HEK293 (cell line): ENCODE measurements at regions not wholly inside any gene's neighbourhood (a gene's known extent, or its start where the extent isn't known, plus 50 kb on each side); places are given as distances from the start of the nearest gene placed in this dataset.

Experiments
- CTCF ChIA-PET: fragments of 350-600 bp; formaldehyde crosslinking; extraction: SDS; loops from one replicate; lab custom pipeline; 2021; ENCODE audit warnings: antibody characterized with exemption; lab: Yijun Ruan, JAX
- POLR2A ChIA-PET: fragments of 300-600 bp; formaldehyde crosslinking; extraction: SDS; loops from one replicate; lab custom pipeline; 2020; ENCODE audit warnings: antibody characterized with exemption, inconsistent platforms; lab: Yijun Ruan, JAX
- H3K27ac ChIP-seq: fragments of 200-500 bp; sonication (Bioruptor generic); 2 replicates; pipeline ENCODE4 v1.5.1; 2014; ENCODE audit warnings: low read depth, low read length, control low read depth, inconsistent platforms; ENCODE audit errors: extremely low read depth
- H3K36me3 ChIP-seq, 2 experiments: fragments of 200-500 bp in 1 of 2; sonication (Bioruptor generic) in 1 of 2; 1 replicate in 1 of 2; 2 replicates in 1 of 2; pipeline ENCODE4 v1.5.1; 2014 to 2017; ENCODE audit warnings: inconsistent platforms in 2 of 2, low read length in 2 of 2; ENCODE audit not compliant: control insufficient read depth in 2 of 2, insufficient read depth in 1 of 2
- H3K4me1 ChIP-seq: fragments of 200-500 bp; sonication (Bioruptor generic); 2 replicates; pipeline ENCODE4 v1.5.1; 2014; ENCODE audit warnings: mild to moderate bottlenecking, low read length, inconsistent platforms; ENCODE audit not compliant: control insufficient read depth, insufficient read depth
- H3K4me3 ChIP-seq: 2 replicates; pipeline ENCODE4 v1.5.1; 2011; ENCODE audit warnings: low read depth, mild to moderate bottlenecking, control low read depth, low read length, moderate library complexity
- H3K9me3 ChIP-seq: fragments of 200-500 bp; sonication (Bioruptor generic); 2 replicates; pipeline ENCODE4 v1.5.1; 2014; ENCODE audit warnings: low read depth, low read length, inconsistent platforms; ENCODE audit not compliant: control insufficient read depth, insufficient read depth
- HOXA7 ChIP-seq: sonication (generic); formaldehyde crosslinking; IDR thresholded peaks from 2 replicates; pipeline ENCODE4 v1.8.1; 2022; ENCODE audit warnings: missing genetic modification reagents, borderline replicate concordance
- HOXC10 ChIP-seq: sonication (generic); formaldehyde crosslinking; IDR thresholded peaks from 2 replicates; pipeline ENCODE4 v1.8.1; 2023; ENCODE audit warnings: mild to moderate bottlenecking, missing genetic modification reagents
- RBAK ChIP-seq: fragments of 450-650 bp; formaldehyde crosslinking; IDR thresholded peaks from 2 replicates; pipeline ENCODE4 v1.5.1; 2016; ENCODE audit warnings: missing biosample characterization, missing genetic modification characterization
- REST ChIP-seq: fragments of 450-650 bp; formaldehyde crosslinking; IDR thresholded peaks from 2 replicates; pipeline ENCODE4 v1.5.1; 2016; ENCODE audit warnings: missing biosample characterization, missing genetic modification characterization
- TSHZ1 ChIP-seq: fragments of 450-650 bp; formaldehyde crosslinking; IDR thresholded peaks from 2 replicates; pipeline ENCODE4 v1.5.1; 2016; ENCODE audit warnings: missing biosample characterization, missing genetic modification characterization, borderline replicate concordance
- ZFHX2 ChIP-seq: fragments of 450-650 bp; formaldehyde crosslinking; conservative IDR thresholded peaks from 2 replicates; pipeline ENCODE4 v1.5.1; 2016; ENCODE audit warnings: missing biosample characterization, missing genetic modification characterization
- ZFP3 ChIP-seq: fragments of 450-650 bp; formaldehyde crosslinking; IDR thresholded peaks from 2 replicates; pipeline ENCODE4 v1.5.1; 2016; ENCODE audit warnings: low read depth, missing biosample characterization, missing genetic modification characterization
- ZNF132 ChIP-seq: fragments of 450-650 bp; formaldehyde crosslinking; IDR thresholded peaks from 2 replicates; pipeline ENCODE4 v1.5.1; 2017; ENCODE audit warnings: missing biosample characterization, missing genetic modification characterization, borderline replicate concordance
- ZNF214 ChIP-seq: fragments of 450-650 bp; formaldehyde crosslinking; IDR thresholded peaks from 2 replicates; pipeline ENCODE4 v1.5.1; 2017; ENCODE audit warnings: missing biosample characterization, mild to moderate bottlenecking, missing genetic modification characterization, borderline replicate concordance
- ZNF362 ChIP-seq: fragments of 450-650 bp; formaldehyde crosslinking; IDR thresholded peaks from 2 replicates; pipeline ENCODE4 v1.5.1; 2016; ENCODE audit warnings: missing biosample characterization, missing genetic modification characterization
- ZNF501 ChIP-seq: fragments of 450-650 bp; formaldehyde crosslinking; IDR thresholded peaks from 2 replicates; pipeline ENCODE4 v1.5.1; 2016; ENCODE audit warnings: missing biosample characterization, missing genetic modification characterization
- ZNF529 ChIP-seq: fragments of 450-650 bp; formaldehyde crosslinking; IDR thresholded peaks from 2 replicates; pipeline ENCODE4 v1.5.1; 2017; ENCODE audit warnings: missing genetic modification characterization, missing biosample characterization; ENCODE audit not compliant: insufficient replicate concordance
- ZNF629 ChIP-seq: fragments of 450-650 bp; formaldehyde crosslinking; IDR thresholded peaks from 2 replicates; pipeline ENCODE4 v1.5.1; 2017; ENCODE audit warnings: missing biosample characterization, missing genetic modification characterization
- ZNF645 ChIP-seq: fragments of 450-650 bp; formaldehyde crosslinking; IDR thresholded peaks from 2 replicates; pipeline ENCODE4; 2016; ENCODE audit warnings: missing biosample characterization, missing genetic modification characterization
- ZNF701 ChIP-seq: fragments of 450-650 bp; formaldehyde crosslinking; IDR thresholded peaks from 2 replicates; pipeline ENCODE4 v1.5.1; 2016; ENCODE audit warnings: missing biosample characterization, missing genetic modification characterization
- ZNF704 ChIP-seq: fragments of 450-650 bp; formaldehyde crosslinking; IDR thresholded peaks from 2 replicates; pipeline ENCODE4 v1.5.1; 2016; ENCODE audit warnings: missing biosample characterization, missing genetic modification characterization
- ZNF707 ChIP-seq: fragments of 450-650 bp; formaldehyde crosslinking; IDR thresholded peaks from 2 replicates; pipeline ENCODE4 v1.5.1; 2016; ENCODE audit warnings: missing biosample characterization, missing genetic modification characterization
- ZSCAN23 ChIP-seq: fragments of 450-650 bp; formaldehyde crosslinking; IDR thresholded peaks from 2 replicates; pipeline ENCODE4 v1.5.1; 2016; ENCODE audit warnings: missing biosample characterization, missing genetic modification characterization
- ZXDB ChIP-seq: fragments of 450-650 bp; formaldehyde crosslinking; IDR thresholded peaks from 2 replicates; pipeline ENCODE4 v1.5.1; 2016; ENCODE audit warnings: missing biosample characterization, missing genetic modification characterization

GRCh38 chr4:38468339-38468866 is 195.6 kb upstream of the KLF3 start:
- H3K36me3 ChIP-seq = no peaks in the 10 kb centered on the region
- H3K27ac ChIP-seq = no peak overlapping the region
- CTCF ChIA-PET = interaction anchor here (0.7 kb wide), 1 partner anchor 392 kb away, joined by 3 read pairs; no protein-coding TSS in a partner anchor
- no peak overlapping the region for H3K4me3 ChIP-seq
- POLR2A ChIA-PET = no interaction called here
- no peaks in the 10 kb centered on the region for H3K4me1 ChIP-seq
- H3K9me3 ChIP-seq = no peaks in the 10 kb centered on the region
- TF ChIP-seq RBAK (tag by site-specific recombination) (no peak), ZNF362 (tag by site-specific recombination) (no peak), ZXDB (tag by site-specific recombination) (no peak), HOXC10 (no peak), ZSCAN23 (no peak), ZNF501 (tag by site-specific recombination) (no peak), ZFHX2 (tag by site-specific recombination) (no peak), ZNF132 (tag by site-specific recombination) (no peak), ZNF214 (tag by site-specific recombination) (no peak)

- no peaks in the 10 kb centered on the region for H3K4me1 ChIP-seq
- POLR2A ChIA-PET = no interaction called here
- H3K4me3 ChIP-seq = no peak overlapping the region
- H3K36me3 ChIP-seq = no peaks in the 10 kb centered on the region
- no peaks in the 10 kb centered on the region for H3K9me3 ChIP-seq
- no peak overlapping the region for H3K27ac ChIP-seq
- CTCF ChIA-PET = interaction anchor here (0.7 kb wide), 1 partner anchor 391 kb away, joined by 3 read pairs; no protein-coding TSS in a partner anchor
- TF ChIP-seq ZNF707 (tag by site-specific recombination) (no peak), HOXA7 (CRISPR knock-in tag) (no peak), ZNF701 (no peak), ZFP3 (tag by site-specific recombination) (no peak), ZNF704 (no peak), ZNF529 (tag by site-specific recombination) (no peak), TSHZ1 (tag by site-specific recombination) (no peak), ZNF645 (no peak), REST (tag by site-specific recombination) (no peak), ZNF629 (tag by site-specific recombination) (no peak)
Measured at GRCh38 chr4:38469410-38469809, 194.6 kb upstream of the KLF3 start.
